Uterus (tissue), 3 donors: ENCODE measurements at regions not wholly inside any gene's neighbourhood (a gene's known extent, or its start where the extent isn't known, plus 50 kb on each side); places are given as distances from the start of the nearest gene placed in this dataset.
A peak's percentile ranks its signal among the peaks of the same experiment; 100 is the strongest.

ENCODE experiments used
- DNase-seq, 2 donors: peaks; one replicate each; pipeline ENCODE4 v3.0.0-alpha.2; 2019 to 2020
- H3K27ac ChIP-seq, 2 donors: fragments of 200-600 bp; sonication (generic); 1 replicate in 1 of 2; 2 replicates in 1 of 2; pipeline ENCODE4 v1.5.1; 2016 to 2018
- H3K27me3 ChIP-seq, 2 donors: fragments of 200-600 bp; sonication (generic); one replicate each; pipeline ENCODE4 v1.5.1; 2018 to 2019; ENCODE audit warnings: control low read depth in 1 of 2
- H3K36me3 ChIP-seq, 2 donors: fragments of 200-600 bp; sonication (generic); one replicate each; pipeline ENCODE4 v1.5.1; 2019; ENCODE audit warnings: control low read depth in 1 of 2
- H3K4me1 ChIP-seq, 2 donors: fragments of 200-600 bp; sonication (generic); one replicate each; pipeline ENCODE4 v1.5.1; 2018 to 2019; ENCODE audit warnings: control low read depth in 1 of 2
- H3K4me3 ChIP-seq, 2 donors: fragments of 200-600 bp; sonication (generic); 1 replicate in 1 of 2; 2 replicates in 1 of 2; pipeline ENCODE4 v1.5.1; 2018 to 2019; ENCODE audit warnings: mild to moderate bottlenecking in 1 of 2
- H3K9me3 ChIP-seq, 2 donors: fragments of 200-600 bp; sonication (generic); one replicate each; pipeline ENCODE4 v1.5.1; 2019; ENCODE audit warnings: control low read depth in 1 of 2
- POLR2A ChIP-seq, 2 donors: fragments of 450-650 bp; IDR thresholded peaks; one replicate each; pipeline ENCODE4 v1.6.1; 2016; ENCODE audit warnings: antibody characterized with exemption in 2 of 2, mild to moderate bottlenecking in 1 of 2, moderate library complexity in 1 of 2
- intact Hi-C: fragments of 100-400 bp; cut with DNase I; formaldehyde crosslinking; loops from one replicate; pipeline ENCODE4 v1.15.1; 2023; ENCODE audit warnings: low total_unique reads
- TF ChIP-seq, protein P1 (sequence below), 4 experiments: fragments of 200-600 bp in 2 of 4; fragments of 450-650 bp in 2 of 4; sonication (generic) in 2 of 4; IDR thresholded peaks; one replicate each; pipeline ENCODE4 v1.5.1; 2016 to 2019; ENCODE audit warnings: antibody characterized with exemption in 4 of 4, mild to moderate bottlenecking in 2 of 4, moderate library complexity in 1 of 4
- donor health status: DM: yes; HTN: yes; CAD: no.

DNA sequence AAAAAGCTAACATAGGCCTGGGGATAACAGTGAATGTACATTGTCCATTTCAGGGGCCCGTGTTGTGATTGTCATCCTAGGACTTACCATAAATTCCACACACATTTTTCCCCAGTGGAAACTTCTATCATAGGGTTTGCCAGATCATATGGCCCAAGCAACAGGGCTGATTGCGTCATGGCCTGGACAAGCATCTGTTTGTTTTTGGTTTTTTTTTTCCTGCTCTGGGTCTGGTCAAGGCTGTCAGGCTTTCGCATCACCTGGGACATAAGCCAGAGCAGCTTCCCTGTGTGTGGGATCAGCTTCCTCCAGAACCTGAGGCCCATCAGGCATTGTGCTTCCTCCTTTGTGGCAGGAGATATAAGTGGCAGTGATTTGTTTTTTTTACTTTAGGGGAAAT is 598.5 kb upstream of the USP24 start:
- H3K4me3 ChIP-seq = no peak overlapping the region
- DNase-seq = peak; percentile 84 to 91
- no peaks in the 10 kb centered on the region for H3K27me3 ChIP-seq
- no peaks in the 10 kb centered on the region for H3K9me3 ChIP-seq
- intact Hi-C loops = no loop called here
- no peak for TF ChIP-seq POLR2A (IDR thresholded peaks at IDR 0.05)
- TF ChIP-seq, protein P1, sequence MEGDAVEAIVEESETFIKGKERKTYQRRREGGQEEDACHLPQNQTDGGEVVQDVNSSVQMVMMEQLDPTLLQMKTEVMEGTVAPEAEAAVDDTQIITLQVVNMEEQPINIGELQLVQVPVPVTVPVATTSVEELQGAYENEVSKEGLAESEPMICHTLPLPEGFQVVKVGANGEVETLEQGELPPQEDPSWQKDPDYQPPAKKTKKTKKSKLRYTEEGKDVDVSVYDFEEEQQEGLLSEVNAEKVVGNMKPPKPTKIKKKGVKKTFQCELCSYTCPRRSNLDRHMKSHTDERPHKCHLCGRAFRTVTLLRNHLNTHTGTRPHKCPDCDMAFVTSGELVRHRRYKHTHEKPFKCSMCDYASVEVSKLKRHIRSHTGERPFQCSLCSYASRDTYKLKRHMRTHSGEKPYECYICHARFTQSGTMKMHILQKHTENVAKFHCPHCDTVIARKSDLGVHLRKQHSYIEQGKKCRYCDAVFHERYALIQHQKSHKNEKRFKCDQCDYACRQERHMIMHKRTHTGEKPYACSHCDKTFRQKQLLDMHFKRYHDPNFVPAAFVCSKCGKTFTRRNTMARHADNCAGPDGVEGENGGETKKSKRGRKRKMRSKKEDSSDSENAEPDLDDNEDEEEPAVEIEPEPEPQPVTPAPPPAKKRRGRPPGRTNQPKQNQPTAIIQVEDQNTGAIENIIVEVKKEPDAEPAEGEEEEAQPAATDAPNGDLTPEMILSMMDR (IDR thresholded peaks at IDR 0.05) = no peak
- H3K27ac ChIP-seq = peak overlapping the region; percentile 44 to 62
- H3K4me1 ChIP-seq = peaks cover 0 to 3% of the 10 kb centered on the region in 2 donors
- no peaks in the 10 kb centered on the region for H3K36me3 ChIP-seq

DNA sequence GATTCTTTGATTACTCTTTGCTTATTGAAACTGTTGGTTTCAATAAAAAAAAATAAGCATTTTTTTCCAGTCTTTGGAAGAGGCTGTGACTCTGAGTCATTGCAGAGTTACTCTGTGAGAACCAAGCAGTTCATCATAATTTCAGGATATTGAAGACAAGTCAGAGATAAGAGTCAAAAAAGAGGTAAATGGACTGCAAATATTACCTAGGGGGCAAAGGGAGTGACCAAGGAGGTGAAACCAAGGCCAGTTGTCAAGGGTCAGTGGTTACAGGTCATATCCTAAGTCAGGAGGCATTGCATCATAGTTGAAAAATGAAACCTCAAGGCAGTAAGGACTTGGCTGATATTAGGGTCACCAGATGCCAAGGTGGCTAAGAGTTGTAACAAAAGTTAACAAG is 597.1 kb upstream of the USP24 start:
- H3K4me1 ChIP-seq = peaks cover 0 to 3% of the 10 kb centered on the region in 2 donors
- intact Hi-C loops = no loop called here
- TF ChIP-seq POLR2A (IDR thresholded peaks at IDR 0.05) = no peak
- TF ChIP-seq, protein P1 (IDR thresholded peaks at IDR 0.05) = no peak
- H3K36me3 ChIP-seq = no peaks in the 10 kb centered on the region
- no peaks in the 10 kb centered on the region for H3K9me3 ChIP-seq
- H3K4me3 ChIP-seq = no peak overlapping the region
- peak overlapping the region; percentile 44 to 62 for H3K27ac ChIP-seq
- DNase-seq = no peak
- no peaks in the 10 kb centered on the region for H3K27me3 ChIP-seq

DNA sequence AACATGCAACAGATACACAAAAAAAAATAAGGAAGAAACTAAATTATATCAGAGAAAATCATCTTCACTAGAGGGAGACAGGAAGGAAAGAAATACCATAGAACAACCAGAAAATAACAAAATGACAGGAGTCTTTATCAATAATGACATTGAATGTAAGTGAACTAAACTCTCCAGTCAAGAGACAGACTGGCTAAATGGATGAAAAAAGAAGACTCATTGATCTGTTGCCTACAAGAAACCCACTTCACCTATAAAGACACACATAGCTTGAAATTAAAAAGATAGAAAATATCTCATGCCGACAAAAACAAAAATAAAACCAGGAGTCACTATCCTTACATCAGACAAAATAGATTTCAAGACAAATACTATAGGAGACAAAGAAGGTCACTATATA is 593.1 kb upstream of the USP24 start:
- TF ChIP-seq, protein P1 (IDR thresholded peaks at IDR 0.05) = no peak
- TF ChIP-seq POLR2A (IDR thresholded peaks at IDR 0.05) = no peak
- Histone ChIP-seq H3K9me3 (no peaks in the 10 kb centered on the region), H3K4me1 (peaks cover 0 to 3% of the 10 kb centered on the region in 2 donors), H3K36me3 (no peaks in the 10 kb centered on the region), H3K4me3 (no peak overlapping the region), H3K27ac (no peak overlapping the region), H3K27me3 (no peaks in the 10 kb centered on the region)
- intact Hi-C loops = no loop called here
- DNase-seq = no peak

DNA sequence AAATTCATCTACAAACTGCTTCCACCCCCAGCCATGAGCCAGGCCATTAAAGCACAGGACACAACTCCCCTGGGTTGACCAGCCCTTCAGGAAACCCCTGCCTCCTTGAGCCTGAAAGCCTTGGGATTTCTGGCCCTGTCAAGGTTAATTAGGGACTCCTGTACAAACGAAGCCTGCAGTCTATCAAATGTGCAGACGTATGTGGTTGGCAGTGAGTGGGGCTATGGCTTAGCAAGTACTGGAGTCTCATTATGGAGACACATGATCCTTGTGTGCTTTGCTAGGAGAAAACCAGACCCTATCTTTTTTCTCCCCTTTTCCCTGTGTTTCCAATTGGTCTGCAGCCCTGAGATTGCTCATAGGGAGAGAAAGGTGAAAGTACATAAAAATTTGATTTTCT is 588.3 kb upstream of the USP24 start:
- Histone ChIP-seq H3K27ac (no peak overlapping the region), H3K4me1 (no peaks in the 10 kb centered on the region), H3K36me3 (no peaks in the 10 kb centered on the region), H3K27me3 (no peaks in the 10 kb centered on the region), H3K4me3 (no peak overlapping the region), H3K9me3 (no peaks in the 10 kb centered on the region)
- TF ChIP-seq POLR2A (IDR thresholded peaks at IDR 0.05) = no peak
- TF ChIP-seq, protein P1 (IDR thresholded peaks at IDR 0.05) = no peak
- intact Hi-C loops = no loop called here
- no peak for DNase-seq

DNA sequence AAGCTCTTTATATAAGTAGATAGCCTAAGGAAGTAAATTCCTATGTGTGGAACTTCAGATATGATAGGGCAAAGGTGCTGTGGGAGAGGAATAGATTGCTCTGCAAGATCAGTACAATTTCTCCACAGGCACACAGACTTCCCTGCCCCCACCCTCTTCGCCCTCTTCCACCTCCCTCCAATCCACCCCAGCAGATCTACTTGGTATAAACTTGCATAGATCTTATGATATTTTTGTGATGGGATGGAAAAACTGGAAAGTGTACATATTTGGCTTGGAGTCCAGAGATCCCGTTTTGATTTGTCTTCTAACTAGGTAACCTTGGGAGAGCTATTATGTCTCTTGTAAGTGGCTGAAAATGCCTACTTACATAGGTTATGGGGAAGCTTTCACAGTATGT is 586.3 kb upstream of the USP24 start:
- no peak for DNase-seq
- intact Hi-C loops = no loop called here
- H3K9me3 ChIP-seq = no peaks in the 10 kb centered on the region
- no peak overlapping the region for H3K4me3 ChIP-seq
- no peaks in the 10 kb centered on the region for H3K36me3 ChIP-seq
- no peak overlapping the region for H3K27ac ChIP-seq
- no peak for TF ChIP-seq POLR2A (IDR thresholded peaks at IDR 0.05)
- TF ChIP-seq, protein P1 (IDR thresholded peaks at IDR 0.05) = no peak
- no peaks in the 10 kb centered on the region for H3K27me3 ChIP-seq
- no peaks in the 10 kb centered on the region for H3K4me1 ChIP-seq
